Activated T-cell treated with anti-CD3 and anti-CD28 coated beads for 24 hours (primary cell): ENCODE measurements at regions not wholly inside any gene's neighbourhood (a gene's known extent, or its start where the extent isn't known, plus 50 kb on each side); places are given as distances from the start of the nearest gene placed in this dataset.

Experiments used
- DNase-seq: peaks from one replicate; pipeline ENCODE4 v3.0.0-alpha.2; 2020; ENCODE audit warnings: low read depth

GRCh38 chr16:51464996-51465395 lies 313.9 kb upstream of the SALL1 start:
- no peak for DNase-seq

- no peak for DNase-seq
These were observed 310.2 kb upstream of the SALL1 start for GRCh38 chr16:51461255-51461654.

GRCh38 chr16:51458356-51459140 lies 307.5 kb upstream of the SALL1 start:
- DNase-seq = no peak

- no peak for DNase-seq
These were observed 306.7 kb upstream of the SALL1 start for GRCh38 chr16:51457775-51458174.

GRCh38 chr16:51455398-51455797 lies 304.3 kb upstream of the SALL1 start:
- no peak for DNase-seq

- no peak for DNase-seq
These were observed 302.2 kb upstream of the SALL1 start for GRCh38 chr16:51453251-51453650.

GRCh38 chr16:51450909-51451308 lies 299.8 kb upstream of the SALL1 start:
- no peak for DNase-seq

GRCh38 chr16:51450376-51450775 lies 299.3 kb upstream of the SALL1 start:
- no peak for DNase-seq

- no peak for DNase-seq
These were observed 298.4 kb upstream of the SALL1 start for GRCh38 chr16:51449441-51449840.

GRCh38 chr16:51445250-51445649 lies 294.2 kb upstream of the SALL1 start:
- no peak for DNase-seq

GRCh38 chr16:51443934-51444333 lies 292.9 kb upstream of the SALL1 start:
- DNase-seq = no peak

- no peak for DNase-seq
These were observed 291.2 kb upstream of the SALL1 start for GRCh38 chr16:51442141-51442870.

- DNase-seq = no peak
These were observed 289.2 kb upstream of the SALL1 start for GRCh38 chr16:51440131-51440889.

GRCh38 chr16:51439271-51439670 lies 288.2 kb upstream of the SALL1 start:
- DNase-seq = no peak

- no peak for DNase-seq
These were observed 285.7 kb upstream of the SALL1 start for GRCh38 chr16:51436742-51437141.

GRCh38 chr16:51434567-51435198 lies 283.6 kb upstream of the SALL1 start:
- no peak for DNase-seq

- no peak for DNase-seq
These were observed 282.5 kb upstream of the SALL1 start for GRCh38 chr16:51433599-51433998.

GRCh38 chr16:51431517-51432241 lies 280.6 kb upstream of the SALL1 start:
- DNase-seq = no peak

- no peak for DNase-seq
These were observed 279.8 kb upstream of the SALL1 start for GRCh38 chr16:51430716-51431369.

- DNase-seq = no peak
These were observed 278.0 kb upstream of the SALL1 start for GRCh38 chr16:51429041-51429440.

- DNase-seq = no peak
These were observed 276.0 kb upstream of the SALL1 start for GRCh38 chr16:51427085-51427484.
